Stimulated activated naive CD8-positive, alpha-beta T cell treated with anti-CD3 and anti-CD28 coated beads, Interleukin-15, amount 100 ng/mL, for 72 hours (primary cell): ENCODE measurements at regions not wholly inside any gene's neighbourhood (a gene's known extent, or its start where the extent isn't known, plus 50 kb on each side); places are given as distances from the start of the nearest gene placed in this dataset.

Experiments used
- ATAC-seq: fragments of 150-1000 bp; cut with Tn5 transposase; 2 replicates; pipeline ENCODE4 v1.10.0; 2021; ENCODE audit warnings: mild to moderate bottlenecking, moderate library complexity
- DNase-seq, 2 donors: peaks; one replicate each; pipeline ENCODE4 v3.0.0; 2021 to 2022
- H3K27ac Mint-ChIP-seq, 2 donors: one replicate each; pipeline ENCODE4 v1.8.0; 2022; ENCODE audit warnings: mild to moderate bottlenecking in 2 of 2, mixed read lengths in 2 of 2, moderate library complexity in 2 of 2
- H3K27me3 Mint-ChIP-seq: one replicate; pipeline ENCODE4 v1.8.0; 2022; ENCODE audit warnings: mixed read lengths
- H3K4me1 Mint-ChIP-seq: one replicate; pipeline ENCODE4 v1.8.0; 2022; ENCODE audit warnings: mild to moderate bottlenecking, mixed read lengths
- H3K4me3 Mint-ChIP-seq, 2 donors: one replicate each; pipeline ENCODE4 v1.8.0; 2022; ENCODE audit warnings: mild to moderate bottlenecking in 2 of 2, mixed read lengths in 2 of 2, moderate library complexity in 1 of 2
- H3K9me3 Mint-ChIP-seq, 2 donors: one replicate each; pipeline ENCODE4 v1.8.0; 2022; ENCODE audit warnings: mixed read lengths in 2 of 2

DNA sequence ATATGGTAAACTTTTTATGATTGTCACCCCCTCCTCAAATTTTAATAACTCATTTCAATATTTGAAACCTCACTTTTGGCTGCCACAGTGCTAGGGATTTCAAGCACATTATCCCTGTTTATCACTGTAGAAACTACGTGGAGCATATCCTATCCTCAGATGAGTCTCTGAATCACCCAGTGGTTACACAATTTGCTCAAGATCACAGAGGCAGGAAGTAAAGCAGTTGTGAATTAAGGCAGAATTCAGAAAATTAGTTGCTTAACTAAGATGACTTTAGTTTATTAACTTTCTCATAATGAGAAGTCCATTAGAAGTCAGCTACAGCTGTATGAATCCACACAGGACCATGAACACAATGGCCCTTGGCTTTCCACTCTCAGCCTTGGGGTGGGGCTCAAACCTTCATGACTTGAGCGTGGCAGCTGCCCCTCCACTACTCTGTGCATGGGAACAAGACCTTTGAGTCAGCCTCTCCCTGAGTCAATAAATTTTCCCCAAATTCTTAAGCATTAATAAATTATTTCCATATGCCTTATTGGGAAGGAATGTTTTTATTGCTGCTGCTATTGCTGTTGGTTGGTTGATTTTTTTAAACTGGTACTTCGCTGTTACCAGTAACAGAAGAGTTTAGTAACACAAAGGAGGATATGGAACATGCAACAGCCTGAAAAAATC is 369.0 kb downstream of the CBLN2 start:
- H3K27ac Mint-ChIP-seq: no peak overlapping the region
- ATAC-seq (no peak), DNase-seq (no peak)
- H3K4me3 Mint-ChIP-seq: no peak overlapping the region
- no peaks in the 10 kb centered on the region for H3K27me3 Mint-ChIP-seq
- H3K9me3 Mint-ChIP-seq: peaks cover 5 to 10% of the 10 kb centered on the region in 2 donors
- no peaks in the 10 kb centered on the region for H3K4me1 Mint-ChIP-seq

DNA sequence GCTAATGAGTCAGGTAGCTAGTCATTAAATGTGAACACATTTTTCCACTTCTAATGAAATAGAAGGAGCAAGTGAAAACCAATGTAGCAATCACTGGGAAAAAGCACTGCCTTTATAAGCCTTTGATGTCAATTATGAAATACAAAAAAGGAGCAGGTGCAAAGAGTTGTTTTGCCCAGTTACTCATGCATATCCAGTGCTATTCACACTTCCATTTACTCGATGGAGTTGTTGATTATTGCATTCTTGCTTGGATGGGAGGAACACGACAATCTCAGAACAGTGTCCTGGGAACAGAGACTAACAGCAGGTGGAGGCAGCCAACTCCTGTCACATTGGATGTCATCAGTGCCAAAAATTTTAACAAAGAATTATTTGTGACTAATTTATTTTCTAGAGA is 372.5 kb downstream of the CBLN2 start:
- Mint-ChIP-seq H3K27me3 (no peaks in the 10 kb centered on the region), H3K4me3 (no peak overlapping the region)
- DNase-seq: no peak

DNA sequence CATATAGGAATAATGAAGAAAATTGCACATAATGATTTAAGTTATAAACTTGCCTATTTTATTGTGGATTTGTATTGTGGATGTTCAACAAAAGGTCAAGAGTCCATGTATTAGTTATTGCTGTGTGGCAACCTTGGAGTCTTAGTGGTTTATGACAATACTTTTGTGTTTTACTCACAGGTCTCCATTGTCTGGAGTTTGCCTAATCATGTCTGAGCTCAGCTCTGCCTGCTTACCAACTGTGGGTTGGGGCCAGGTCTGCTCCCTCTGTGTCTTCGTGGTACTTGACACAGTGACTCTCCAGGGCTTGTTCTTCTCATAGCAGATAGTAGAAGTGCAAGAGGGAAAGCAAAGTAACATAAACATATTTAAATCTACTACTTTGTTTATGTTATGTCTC is 382.5 kb downstream of the CBLN2 start:
- no peak for DNase-seq
- Mint-ChIP-seq H3K4me3 (no peak overlapping the region), H3K4me1 (no peaks in the 10 kb centered on the region), H3K27ac (no peak overlapping the region), H3K27me3 (no peaks in the 10 kb centered on the region), H3K9me3 (peaks cover 0 to 4% of the 10 kb centered on the region in 2 donors)
- ATAC-seq: no peak

More for the DNA sequence above, 372.5 kb downstream of the CBLN2 start:
- no peak for ATAC-seq
- Mint-ChIP-seq H3K4me1 (no peaks in the 10 kb centered on the region), H3K9me3 (peaks cover 0 to 7% of the 10 kb centered on the region in 2 donors), H3K27ac (no peak overlapping the region)

GRCh38 chr18:72160510-72161445 is 383.4 kb downstream of the CBLN2 start:
- H3K27me3 Mint-ChIP-seq: no peaks in the 10 kb centered on the region
- H3K4me1 Mint-ChIP-seq: no peaks in the 10 kb centered on the region
- peaks cover 4% of the 10 kb centered on the region in 2 donors for H3K9me3 Mint-ChIP-seq
- ATAC-seq (no peak), DNase-seq (no peak)
- no peak overlapping the region for H3K4me3 Mint-ChIP-seq
- H3K27ac Mint-ChIP-seq: no peak overlapping the region

DNA sequence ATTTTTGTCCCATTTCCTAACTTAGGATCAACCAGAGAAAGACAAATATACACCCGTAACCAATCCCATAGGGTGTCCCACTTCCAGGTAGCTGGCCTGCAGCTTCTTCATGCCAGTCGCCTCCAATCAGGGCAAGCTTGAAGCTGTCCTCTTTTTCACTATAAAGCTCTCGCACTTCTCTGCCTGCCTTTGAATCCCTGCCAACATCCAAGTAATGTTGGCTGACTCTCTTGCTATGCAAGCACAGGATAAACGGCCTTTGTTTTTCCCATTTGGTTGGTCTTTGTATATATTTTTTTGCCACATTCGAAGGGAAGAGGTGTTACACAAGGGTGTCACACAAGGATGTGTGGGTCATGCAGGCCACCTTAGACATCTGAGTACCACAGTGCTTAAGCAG is 388.8 kb downstream of the CBLN2 start:
- H3K27ac Mint-ChIP-seq: no peak overlapping the region
- peaks cover 4 to 12% of the 10 kb centered on the region in 2 donors for H3K9me3 Mint-ChIP-seq
- ATAC-seq (no peak), DNase-seq (no peak)
- H3K4me1 Mint-ChIP-seq: no peaks in the 10 kb centered on the region
- H3K4me3 Mint-ChIP-seq: no peak overlapping the region
- no peaks in the 10 kb centered on the region for H3K27me3 Mint-ChIP-seq

DNA sequence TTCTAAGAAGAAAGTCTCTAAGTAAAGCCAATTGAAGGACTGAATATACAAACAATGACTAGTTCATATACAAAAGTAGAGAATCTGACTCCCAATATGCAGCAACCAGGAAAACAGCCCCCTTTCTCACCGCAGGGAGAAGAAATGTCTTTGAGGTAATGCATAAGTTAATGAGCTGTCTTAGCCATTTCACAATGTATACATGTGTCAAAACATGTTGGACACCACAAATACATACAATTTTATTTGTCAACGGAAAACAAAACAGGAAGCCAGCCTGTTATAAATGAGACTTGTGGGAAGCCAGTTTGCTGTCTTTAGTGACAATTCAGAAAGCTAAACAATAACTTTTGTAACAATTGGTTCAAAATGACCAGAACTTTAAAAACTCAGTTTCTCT is 389.2 kb downstream of the CBLN2 start:
- Mint-ChIP-seq H3K9me3 (peaks cover 4 to 12% of the 10 kb centered on the region in 2 donors), H3K4me3 (no peak overlapping the region), H3K4me1 (no peaks in the 10 kb centered on the region), H3K27ac (no peak overlapping the region), H3K27me3 (no peaks in the 10 kb centered on the region)
- DNase-seq: no peak
- ATAC-seq: no peak

GRCh38 chr18:72152935-72153334 is 391.2 kb downstream of the CBLN2 start:
- DNase-seq: no peak
- no peak for ATAC-seq
- Mint-ChIP-seq H3K27ac (no peak overlapping the region), H3K4me3 (no peak overlapping the region), H3K27me3 (no peaks in the 10 kb centered on the region), H3K4me1 (no peaks in the 10 kb centered on the region), H3K9me3 (peaks cover 0 to 12% of the 10 kb centered on the region in 2 donors)

DNA sequence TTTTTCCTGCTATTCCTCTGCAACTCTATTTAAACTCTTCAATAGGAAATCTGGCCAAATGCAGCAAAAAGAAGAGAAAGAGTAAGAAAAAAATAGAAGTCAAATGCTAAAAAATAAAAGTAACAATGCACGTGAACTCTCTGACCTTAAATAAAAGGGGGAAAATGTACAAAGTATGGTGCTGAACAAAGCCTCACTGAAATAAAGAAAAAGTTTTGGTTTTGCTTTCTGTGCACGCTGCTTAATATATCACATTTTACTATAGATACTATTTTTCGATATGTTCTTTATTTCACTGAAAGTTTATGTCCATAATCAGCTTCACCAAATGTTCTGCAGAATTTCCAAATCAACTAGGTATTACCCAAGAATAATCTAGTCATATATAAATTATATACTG is 396.3 kb downstream of the CBLN2 start:
- ATAC-seq: no peak
- peaks cover 0 to 1% of the 10 kb centered on the region in 2 donors for H3K9me3 Mint-ChIP-seq
- no peak for DNase-seq
- no peaks in the 10 kb centered on the region for H3K4me1 Mint-ChIP-seq
- H3K27me3 Mint-ChIP-seq: no peaks in the 10 kb centered on the region
- no peak overlapping the region for H3K27ac Mint-ChIP-seq
- H3K4me3 Mint-ChIP-seq: no peak overlapping the region

DNA sequence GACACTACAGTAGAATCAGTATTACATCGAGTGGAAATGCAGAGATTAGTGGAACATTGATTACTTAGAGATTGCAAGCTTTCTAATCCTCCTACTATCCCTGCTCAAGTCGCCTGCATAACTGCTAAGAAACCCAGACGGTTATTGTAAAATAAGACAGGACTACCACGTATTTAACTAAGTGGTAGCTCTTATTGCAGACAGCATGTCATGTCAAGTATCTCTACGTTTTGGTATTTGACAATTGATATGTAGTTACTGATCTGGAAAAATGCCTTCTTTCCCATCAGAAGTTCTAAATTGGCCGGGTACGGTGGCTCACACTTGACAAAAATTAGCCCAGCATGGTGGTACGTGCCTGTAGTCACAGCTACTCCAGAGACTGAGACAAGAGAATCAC is 404.1 kb downstream of the CBLN2 start:
- Mint-ChIP-seq H3K27ac (no peak overlapping the region), H3K9me3 (peaks cover 5 to 10% of the 10 kb centered on the region in 2 donors), H3K4me3 (no peak overlapping the region), H3K4me1 (no peaks in the 10 kb centered on the region), H3K27me3 (no peaks in the 10 kb centered on the region)
- ATAC-seq (no peak), DNase-seq (no peak)

DNA sequence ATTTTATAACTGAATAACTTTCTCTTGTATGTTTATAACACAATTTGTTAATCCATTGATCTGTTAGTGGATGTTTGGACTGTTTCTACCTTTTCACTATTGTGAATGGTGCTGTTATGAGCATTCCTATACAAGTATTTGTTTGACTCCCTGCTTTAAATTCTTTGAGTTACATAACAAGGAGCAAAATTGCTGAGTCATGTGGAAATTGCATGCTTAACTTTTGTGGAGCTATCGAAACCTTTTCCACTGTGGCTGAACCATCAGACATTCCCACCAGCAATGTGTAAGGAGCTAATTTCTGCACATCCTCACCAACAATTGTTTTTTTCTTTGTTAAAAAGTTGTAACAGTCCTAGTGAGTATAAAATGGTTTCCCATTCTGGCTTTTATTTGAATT is 415.5 kb downstream of the CBLN2 start:
- no peak for DNase-seq
- Mint-ChIP-seq H3K9me3 (peaks cover 0 to 3% of the 10 kb centered on the region in 2 donors), H3K4me1 (no peaks in the 10 kb centered on the region), H3K4me3 (no peak overlapping the region), H3K27ac (no peak overlapping the region), H3K27me3 (no peaks in the 10 kb centered on the region)
- no peak for ATAC-seq

- Mint-ChIP-seq H3K27ac (no peak overlapping the region), H3K4me1 (no peaks in the 10 kb centered on the region), H3K9me3 (no peaks in the 10 kb centered on the region), H3K4me3 (no peak overlapping the region), H3K27me3 (no peaks in the 10 kb centered on the region)
- DNase-seq (no peak), ATAC-seq (no peak)
Observed at GRCh38 chr18:72122103-72122502, 422.0 kb downstream of the CBLN2 start.

GRCh38 chr18:72119082-72119481 is 425.1 kb downstream of the CBLN2 start:
- H3K9me3 Mint-ChIP-seq: no peaks in the 10 kb centered on the region
- H3K27me3 Mint-ChIP-seq: no peaks in the 10 kb centered on the region
- no peak overlapping the region for H3K4me3 Mint-ChIP-seq
- ATAC-seq (no peak), DNase-seq (no peak)
- H3K4me1 Mint-ChIP-seq: no peaks in the 10 kb centered on the region
- no peak overlapping the region for H3K27ac Mint-ChIP-seq

GRCh38 chr18:72114801-72115594 is 429.1 kb downstream of the CBLN2 start:
- no peak for ATAC-seq
- H3K4me1 Mint-ChIP-seq: no peaks in the 10 kb centered on the region
- no peak overlapping the region for H3K27ac Mint-ChIP-seq
- DNase-seq: no peak
- no peak overlapping the region for H3K4me3 Mint-ChIP-seq
- H3K9me3 Mint-ChIP-seq: peaks cover 0 to 4% of the 10 kb centered on the region in 2 donors
- H3K27me3 Mint-ChIP-seq: no peaks in the 10 kb centered on the region

DNA sequence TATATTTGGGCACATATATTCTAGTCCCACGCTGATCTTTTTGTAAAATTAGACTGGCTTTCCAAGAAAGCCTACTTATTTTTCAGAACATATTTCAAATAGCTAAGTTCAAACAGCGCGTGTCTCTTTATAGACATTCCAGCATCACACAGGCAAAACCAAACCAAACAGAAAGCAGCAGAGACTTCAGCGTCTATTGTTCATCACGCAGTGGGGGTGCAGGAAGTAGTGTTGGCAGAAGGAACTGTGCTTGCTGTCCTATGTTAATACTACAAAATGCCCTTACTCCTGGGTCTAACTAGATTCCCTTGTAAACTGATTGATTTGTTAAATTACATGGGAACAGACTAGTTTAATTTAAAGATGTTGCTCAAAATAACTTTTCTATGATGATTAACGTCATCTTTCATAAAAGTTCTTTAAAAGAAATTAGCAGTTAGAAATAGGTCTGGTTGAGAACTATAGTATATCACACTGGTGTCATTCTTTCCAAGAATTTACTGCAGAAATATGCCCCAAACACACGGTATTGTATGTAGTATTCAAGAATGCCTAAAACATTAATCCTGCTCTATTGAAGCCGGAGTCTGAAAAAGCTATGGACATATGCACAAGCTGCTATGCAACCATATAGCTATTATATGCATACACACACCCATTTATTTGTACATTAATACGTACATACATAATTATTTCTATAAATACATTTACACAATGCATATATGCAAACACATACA is 436.3 kb downstream of the CBLN2 start:
- ATAC-seq: no peak
- peaks cover 0 to 4% of the 10 kb centered on the region in 2 donors for H3K9me3 Mint-ChIP-seq
- no peak overlapping the region for H3K4me3 Mint-ChIP-seq
- no peak overlapping the region for H3K27ac Mint-ChIP-seq
- H3K27me3 Mint-ChIP-seq: no peaks in the 10 kb centered on the region
- no peaks in the 10 kb centered on the region for H3K4me1 Mint-ChIP-seq
- DNase-seq: no peak

DNA sequence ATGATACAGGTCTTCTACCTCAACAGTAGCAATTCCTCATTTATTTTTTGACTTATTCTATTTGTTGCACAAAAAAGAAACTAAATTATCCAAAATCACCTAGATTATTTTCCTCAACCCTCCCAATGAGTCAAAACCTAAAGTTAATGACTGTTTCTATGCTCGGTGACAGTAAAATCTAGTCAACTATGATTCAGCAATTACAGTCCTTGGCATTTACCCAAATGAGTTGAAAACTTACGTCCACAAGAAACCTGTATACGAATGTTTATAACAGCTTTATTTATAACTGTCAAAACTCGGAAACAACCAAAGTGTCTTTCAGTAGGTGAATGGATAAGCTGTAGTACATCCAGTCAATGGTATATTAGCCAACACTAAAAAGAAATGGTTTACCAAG is 439.3 kb downstream of the CBLN2 start:
- Mint-ChIP-seq H3K9me3 (no peaks in the 10 kb centered on the region), H3K4me1 (no peaks in the 10 kb centered on the region), H3K4me3 (no peak overlapping the region), H3K27ac (no peak overlapping the region), H3K27me3 (no peaks in the 10 kb centered on the region)
- ATAC-seq (no peak), DNase-seq (no peak)
